Progenitor cell of endocrine pancreas (in vitro differentiated cells): ENCODE measurements at regions not wholly inside any gene's neighbourhood (a gene's known extent, or its start where the extent isn't known, plus 50 kb on each side); places are given as distances from the start of the nearest gene placed in this dataset.

Experiments used
- DNase-seq: peaks from one replicate; pipeline ENCODE4 v3.0.0; 2021; ENCODE audit warnings: low spot score; ENCODE audit not compliant: unreplicated experiment
- H3K27ac Mint-ChIP-seq: 2 replicates; pipeline ENCODE4 v1.8.0; 2021; ENCODE audit warnings: mild to moderate bottlenecking, moderate library complexity, mixed read lengths
- H3K27me3 Mint-ChIP-seq: 2 replicates; pipeline ENCODE4 v1.8.0; 2021; ENCODE audit warnings: mixed read lengths
- H3K36me3 Mint-ChIP-seq: 2 replicates; pipeline ENCODE4 v1.8.0; 2022; ENCODE audit warnings: mixed read lengths; ENCODE audit not compliant: insufficient read depth
- H3K4me1 Mint-ChIP-seq: 2 replicates; pipeline ENCODE4 v1.8.0; 2021; ENCODE audit warnings: low read depth, mixed read lengths
- H3K4me3 Mint-ChIP-seq: 2 replicates; pipeline ENCODE4 v1.8.0; 2021; ENCODE audit warnings: low read depth, mild to moderate bottlenecking, moderate library complexity, mixed read lengths
- H3K9me3 Mint-ChIP-seq: 2 replicates; pipeline ENCODE4 v1.8.0; 2021; ENCODE audit warnings: low read depth, mixed read lengths
- CTCF ChIP-seq: fragments of 200-600 bp; sonication (generic); IDR thresholded peaks from one replicate; pipeline ENCODE4 v1.5.0; 2021; ENCODE audit warnings: antibody characterized with exemption, mild to moderate bottlenecking; ENCODE audit not compliant: unreplicated experiment

- H3K27ac Mint-ChIP-seq, result no peak overlapping the region
- H3K36me3 Mint-ChIP-seq, result no peaks in the 10 kb centered on the region
- H3K27me3 Mint-ChIP-seq, result peaks cover 5% of the 10 kb centered on the region
- DNase-seq, result no peak
- no peaks in the 10 kb centered on the region for H3K9me3 Mint-ChIP-seq
- no peak overlapping the region for H3K4me3 Mint-ChIP-seq
- TF ChIP-seq CTCF, result no peak
- peaks cover 4% of the 10 kb centered on the region for H3K4me1 Mint-ChIP-seq
Observed at GRCh38 chr10:84935772-84936171, 607.4 kb downstream of the CCSER2 start.

- H3K4me3 Mint-ChIP-seq, result no peak overlapping the region
- no peak for DNase-seq
- no peaks in the 10 kb centered on the region for H3K9me3 Mint-ChIP-seq
- H3K27ac Mint-ChIP-seq, result no peak overlapping the region
- no peak for TF ChIP-seq CTCF
- no peaks in the 10 kb centered on the region for H3K36me3 Mint-ChIP-seq
- H3K4me1 Mint-ChIP-seq, result no peaks in the 10 kb centered on the region
- peaks cover 5% of the 10 kb centered on the region for H3K27me3 Mint-ChIP-seq
Observed at GRCh38 chr10:84938117-84938905, 609.9 kb downstream of the CCSER2 start.

- Mint-ChIP-seq H3K27me3 (peaks cover 5% of the 10 kb centered on the region), H3K27ac (no peak overlapping the region), H3K36me3 (no peaks in the 10 kb centered on the region), H3K9me3 (no peaks in the 10 kb centered on the region), H3K4me1 (peaks cover 3% of the 10 kb centered on the region), H3K4me3 (no peak overlapping the region)
- TF ChIP-seq CTCF, result no peak
- DNase-seq, result no peak
Observed at GRCh38 chr10:84943541-84943940, 615.2 kb downstream of the CCSER2 start.

GRCh38 chr10:84944187-84944586 is 615.8 kb downstream of the CCSER2 start:
- no peak overlapping the region for H3K4me3 Mint-ChIP-seq
- TF ChIP-seq CTCF, result no peak
- no peaks in the 10 kb centered on the region for H3K9me3 Mint-ChIP-seq
- peaks cover 3% of the 10 kb centered on the region for H3K4me1 Mint-ChIP-seq
- no peaks in the 10 kb centered on the region for H3K36me3 Mint-ChIP-seq
- DNase-seq, result no peak
- no peak overlapping the region for H3K27ac Mint-ChIP-seq
- H3K27me3 Mint-ChIP-seq, result peaks cover 5% of the 10 kb centered on the region

GRCh38 chr10:84945791-84946190 is 617.4 kb downstream of the CCSER2 start:
- H3K4me3 Mint-ChIP-seq, result no peak overlapping the region
- DNase-seq, result no peak
- no peak for TF ChIP-seq CTCF
- H3K4me1 Mint-ChIP-seq, result peaks cover 3% of the 10 kb centered on the region
- H3K27me3 Mint-ChIP-seq, result no peaks in the 10 kb centered on the region
- no peaks in the 10 kb centered on the region for H3K9me3 Mint-ChIP-seq
- no peak overlapping the region for H3K27ac Mint-ChIP-seq
- H3K36me3 Mint-ChIP-seq, result no peaks in the 10 kb centered on the region
